GM10248 (cell line): ENCODE measurements at regions not wholly inside any gene's neighbourhood (a gene's known extent, or its start where the extent isn't known, plus 50 kb on each side); places are given as distances from the start of the nearest gene placed in this dataset.

Experiments
- CTCF ChIA-PET: fragments of 300-600 bp; sonication (Branson Sonifier 250); formaldehyde crosslinking; extraction: SDS; loops from one replicate; lab custom pipeline; 2021; ENCODE audit warnings: antibody characterized with exemption; lab: Yijun Ruan, JAX
- POLR2A ChIA-PET: fragments of 350-650 bp; sonication (Branson Sonifier 250); formaldehyde crosslinking; extraction: SDS; loops from one replicate; lab custom pipeline; 2020; ENCODE audit warnings: antibody characterized with exemption; lab: Yijun Ruan, JAX
- DNase-seq: peaks from one replicate; pipeline ENCODE4 v3.0.0; 2012; ENCODE audit errors: extremely low spot score
- TF ChIP-seq, protein P1 (sequence below): IDR thresholded peaks from 2 replicates; pipeline ENCODE4 v1.5.1; 2012; ENCODE audit warnings: mild to moderate bottlenecking, low read depth; ENCODE audit errors: extremely low read depth, missing control alignments, control extremely low read depth

DNA sequence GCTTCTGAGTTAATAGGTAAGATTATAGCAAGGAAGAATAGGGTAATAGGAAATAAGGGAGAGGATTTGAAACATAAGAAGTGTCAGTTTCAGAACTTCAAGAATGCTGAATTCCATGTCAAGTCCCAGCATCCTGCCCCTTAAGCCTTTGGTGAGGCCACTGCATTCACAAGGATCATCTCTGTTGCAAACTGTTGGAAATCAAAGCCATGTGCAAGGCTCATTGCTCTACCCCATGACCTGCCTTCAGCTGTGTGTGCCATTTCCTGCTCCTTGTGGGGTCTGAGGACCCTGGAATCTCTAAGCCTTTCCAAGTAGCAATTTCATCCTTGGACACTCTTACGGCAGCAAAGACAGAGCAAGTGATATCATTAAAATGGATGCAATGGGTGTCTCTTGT is 203.0 kb downstream of the CDC5L start:
- ChIA-PET POLR2A (no interaction called here), CTCF (interaction anchor here (1.6 to 5.3 kb wide), 2 partner anchors 115 to 1333 kb away, joined by 4 to 40 read pairs; no protein-coding TSS in a partner anchor)
- TF ChIP-seq, protein P1, sequence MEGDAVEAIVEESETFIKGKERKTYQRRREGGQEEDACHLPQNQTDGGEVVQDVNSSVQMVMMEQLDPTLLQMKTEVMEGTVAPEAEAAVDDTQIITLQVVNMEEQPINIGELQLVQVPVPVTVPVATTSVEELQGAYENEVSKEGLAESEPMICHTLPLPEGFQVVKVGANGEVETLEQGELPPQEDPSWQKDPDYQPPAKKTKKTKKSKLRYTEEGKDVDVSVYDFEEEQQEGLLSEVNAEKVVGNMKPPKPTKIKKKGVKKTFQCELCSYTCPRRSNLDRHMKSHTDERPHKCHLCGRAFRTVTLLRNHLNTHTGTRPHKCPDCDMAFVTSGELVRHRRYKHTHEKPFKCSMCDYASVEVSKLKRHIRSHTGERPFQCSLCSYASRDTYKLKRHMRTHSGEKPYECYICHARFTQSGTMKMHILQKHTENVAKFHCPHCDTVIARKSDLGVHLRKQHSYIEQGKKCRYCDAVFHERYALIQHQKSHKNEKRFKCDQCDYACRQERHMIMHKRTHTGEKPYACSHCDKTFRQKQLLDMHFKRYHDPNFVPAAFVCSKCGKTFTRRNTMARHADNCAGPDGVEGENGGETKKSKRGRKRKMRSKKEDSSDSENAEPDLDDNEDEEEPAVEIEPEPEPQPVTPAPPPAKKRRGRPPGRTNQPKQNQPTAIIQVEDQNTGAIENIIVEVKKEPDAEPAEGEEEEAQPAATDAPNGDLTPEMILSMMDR, result no peak
- no peak for DNase-seq

DNA sequence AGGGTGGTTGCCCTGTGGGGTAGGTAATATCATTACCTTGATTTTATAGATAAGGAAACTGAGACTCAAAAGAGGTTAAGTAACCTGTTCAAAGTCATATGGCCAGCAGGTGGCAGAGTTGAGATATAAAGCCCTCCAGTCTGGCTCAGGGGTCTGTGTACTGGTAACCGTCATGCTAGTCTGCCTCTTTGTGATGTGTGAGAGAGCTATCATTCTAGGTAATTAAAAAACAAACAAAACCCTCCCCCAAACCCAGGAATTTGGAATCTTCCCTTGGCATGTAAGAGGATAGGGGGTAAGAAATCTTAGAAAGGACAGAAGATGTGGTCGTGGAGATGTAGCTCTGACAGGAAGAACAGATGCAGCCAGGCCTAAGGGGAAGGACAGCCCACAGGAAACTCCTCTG is 206.0 kb downstream of the CDC5L start:
- peak; percentile 53 for DNase-seq
- TF ChIP-seq, protein P1, result peak; percentile 46
- ChIA-PET CTCF (interaction anchor here (0.7 to 5.3 kb wide), 9 partner anchors 9 to 1330 kb away, joined by 3 to 40 read pairs (median 3); no protein-coding TSS in a partner anchor), POLR2A (no interaction called here)

DNA sequence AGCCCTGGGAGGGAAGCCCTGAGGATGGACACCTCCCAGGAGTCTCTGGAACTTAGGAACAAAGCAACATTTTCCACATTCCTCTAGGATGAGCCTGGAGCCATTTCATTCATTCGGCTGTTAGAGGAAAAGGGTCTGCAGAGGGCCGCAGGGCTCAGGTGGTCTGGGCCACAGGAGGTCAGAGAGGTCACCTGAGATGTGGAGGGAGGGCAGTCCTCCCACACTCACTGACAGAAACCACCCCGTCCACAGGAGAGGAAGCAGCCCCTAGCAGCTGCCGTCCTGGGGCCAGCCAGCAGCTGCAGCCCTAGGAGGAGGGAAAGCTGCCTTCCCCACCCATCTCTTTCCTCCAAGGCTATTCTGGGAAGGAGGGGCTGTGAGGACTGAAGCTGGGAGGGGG is 207.0 kb downstream of the CDC5L start:
- TF ChIP-seq, protein P1, result no peak
- DNase-seq, result peak; percentile 30
- ChIA-PET POLR2A (no interaction called here), CTCF (interaction anchor here (0.6 to 5.3 kb wide), 7 partner anchors 9 to 1329 kb away, joined by 3 to 40 read pairs (median 3); no protein-coding TSS in a partner anchor)

DNA sequence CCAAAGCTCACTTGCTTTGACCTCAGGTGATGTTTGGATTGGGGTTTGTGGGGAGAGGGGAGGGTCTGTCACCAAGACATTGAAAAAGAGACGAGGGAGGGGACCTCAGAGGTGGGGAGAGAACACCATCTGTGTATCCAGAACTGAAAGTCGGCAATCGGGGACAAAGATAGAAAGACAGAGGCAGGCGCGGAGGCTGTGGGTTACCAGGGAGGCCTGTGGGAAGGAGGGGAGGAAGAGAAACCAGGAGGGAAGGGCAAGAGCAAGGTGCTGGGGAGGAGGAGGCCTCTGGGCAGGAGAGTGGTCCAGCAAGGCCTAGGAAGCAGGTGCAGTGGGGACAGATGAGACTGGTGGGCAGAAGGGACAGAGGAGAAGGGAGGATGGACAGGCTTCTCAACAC is 211.2 kb downstream of the CDC5L start:
- ChIA-PET POLR2A (no interaction called here), CTCF (interaction anchor here (0.8 to 1.5 kb wide), 2 partner anchors 12 to 15 kb away, joined by 3 to 5 read pairs; no protein-coding TSS in a partner anchor)
- no peak for DNase-seq
- TF ChIP-seq, protein P1, result no peak

DNA sequence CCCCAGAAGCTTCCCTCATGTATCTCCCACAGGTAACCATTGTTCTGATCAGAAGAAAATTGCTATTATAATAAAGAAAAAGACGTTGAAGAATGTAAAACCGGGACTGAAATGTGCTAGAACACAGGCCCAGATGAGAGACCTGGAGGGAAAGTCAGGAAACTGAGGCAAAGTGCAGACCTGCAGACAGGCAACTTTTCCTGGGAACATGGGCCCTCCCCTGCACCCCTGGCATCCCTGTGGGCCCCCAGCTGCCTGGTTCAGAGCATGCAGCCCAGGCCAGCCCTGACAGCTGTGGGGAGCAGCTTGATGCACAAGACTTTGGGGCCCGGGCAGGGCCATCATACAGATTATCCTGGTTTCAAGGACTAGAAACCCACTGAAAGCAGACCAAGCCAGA is 212.2 kb downstream of the CDC5L start:
- no peak for DNase-seq
- ChIA-PET POLR2A (no interaction called here), CTCF (no interaction called here)
- TF ChIP-seq, protein P1, result no peak

DNA sequence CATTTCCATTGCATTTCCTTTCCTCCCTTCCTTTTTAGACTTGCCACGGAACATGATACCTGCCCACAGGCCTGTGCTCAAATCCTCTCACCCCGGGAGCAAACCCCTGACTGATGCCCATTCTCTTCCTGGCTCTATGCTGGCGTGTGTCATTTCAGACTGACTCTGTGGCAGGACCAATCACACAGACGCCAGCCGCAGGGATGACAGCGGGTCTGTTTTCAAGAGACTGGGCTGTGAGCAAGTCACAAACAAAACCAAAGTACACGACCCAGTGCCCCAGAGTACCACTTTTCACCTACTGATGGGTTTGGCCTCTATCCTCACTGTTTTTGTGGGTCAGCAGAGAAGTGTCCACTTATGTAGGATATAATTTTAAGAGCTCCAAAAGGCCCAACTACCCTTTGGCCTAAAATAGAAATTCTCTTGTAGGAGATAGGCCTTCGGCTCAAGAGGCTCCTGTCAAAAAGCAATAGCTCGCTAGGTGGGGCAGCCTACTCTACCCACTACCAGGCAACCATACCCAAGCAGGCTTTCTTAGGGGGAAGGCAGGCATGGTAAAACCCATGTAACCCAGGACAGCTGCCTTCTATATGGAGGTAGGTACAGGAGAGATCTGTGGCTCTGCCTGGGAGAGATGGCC is 215.7 kb downstream of the CDC5L start:
- ChIA-PET CTCF (interaction anchor here (1.0 to 1.2 kb wide), 3 partner anchors 9 to 1319 kb away, joined by 3 to 5 read pairs (median 4); no protein-coding TSS in a partner anchor), POLR2A (no interaction called here)
- no peak for DNase-seq
- TF ChIP-seq, protein P1, result no peak

DNA sequence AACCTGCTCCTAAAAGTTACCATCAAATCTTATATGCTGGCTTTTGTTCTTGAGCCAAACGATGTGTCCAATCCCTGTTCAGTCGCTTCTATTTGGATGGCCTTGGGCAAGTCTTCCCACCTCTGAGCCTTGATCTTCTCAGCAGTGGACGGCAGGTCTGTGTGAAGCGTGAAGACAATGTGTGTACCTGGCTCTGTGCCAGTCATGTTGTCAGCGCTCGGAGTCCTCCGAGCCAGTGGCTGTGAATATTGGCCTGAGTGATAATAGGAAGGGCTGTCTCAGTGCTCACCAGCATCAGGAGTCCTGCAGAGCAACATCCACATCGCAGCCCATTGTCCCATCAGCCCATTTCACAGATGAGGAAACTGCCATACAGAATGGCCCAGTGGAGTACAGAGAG is 219.0 kb downstream of the CDC5L start:
- CTCF ChIA-PET, result no interaction called here
- TF ChIP-seq, protein P1, result no peak
- POLR2A ChIA-PET, result no interaction called here
- DNase-seq, result no peak
